ENCODE measurements at regions not wholly inside any gene's neighbourhood (a gene's known extent, or its start where the extent isn't known, plus 50 kb on each side); places are given as distances from the start of the nearest gene placed in this dataset.

GRCh38 chr7:47215640-47216039 is 366.3 kb downstream of the TNS3 start:
- TF ChIP-seq CTCF (IDR thresholded peaks at IDR 0.05; ENCODE audit: low read depth, low read length) (no peak), POLR2A (IDR thresholded peaks at IDR 0.05; ENCODE audit: extremely low read depth, insufficient read length) (no peak), MYC (IDR thresholded peaks at IDR 0.05; ENCODE audit: low read depth, low read length) (no peak)
- TF ChIP-seq, protein P1, sequence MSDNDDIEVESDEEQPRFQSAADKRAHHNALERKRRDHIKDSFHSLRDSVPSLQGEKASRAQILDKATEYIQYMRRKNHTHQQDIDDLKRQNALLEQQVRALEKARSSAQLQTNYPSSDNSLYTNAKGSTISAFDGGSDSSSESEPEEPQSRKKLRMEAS (IDR thresholded peaks at IDR 0.05; ENCODE audit: low read depth, low read length): no peak
- no peak overlapping the region for H3K4me3 ChIP-seq (ENCODE audit: low read depth, low read length)

GRCh38 chr7:47215049-47215448 is 366.9 kb downstream of the TNS3 start:
- H3K4me3 ChIP-seq (ENCODE audit: low read depth, low read length): no peak overlapping the region
- DNase-seq (ENCODE audit: low read depth): no peak
- no peak for TF ChIP-seq CTCF (IDR thresholded peaks at IDR 0.05; ENCODE audit: low read depth, low read length)
- TF ChIP-seq, protein P1 (IDR thresholded peaks at IDR 0.05; ENCODE audit: low read depth, low read length): no peak
- TF ChIP-seq MYC (IDR thresholded peaks at IDR 0.05; ENCODE audit: low read depth, low read length): no peak
- TF ChIP-seq POLR2A (IDR thresholded peaks at IDR 0.05; ENCODE audit: extremely low read depth, insufficient read length): no peak

More at GRCh38 chr7:47215640-47216039, 366.3 kb downstream of the TNS3 start:
- DNase-seq (ENCODE audit: low read depth): no peak

DNA sequence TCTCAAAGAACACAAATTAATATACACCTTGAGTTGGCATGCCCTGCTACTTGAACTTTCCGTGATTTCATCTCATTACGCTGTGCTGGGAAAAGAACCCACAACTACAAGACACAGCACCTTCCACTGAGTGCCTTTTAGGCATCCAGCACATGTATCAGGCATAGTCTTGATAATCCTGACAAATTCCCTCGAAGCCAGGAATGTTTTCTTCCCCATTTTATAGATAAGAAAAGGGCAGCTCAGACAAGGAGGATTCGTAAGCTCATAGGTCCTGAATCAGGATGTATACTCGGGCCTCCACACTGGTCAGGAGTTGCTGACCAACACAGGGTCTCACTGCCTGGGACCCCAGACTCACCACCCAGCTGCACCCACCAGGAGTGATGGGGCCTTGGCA is 368.6 kb downstream of the TNS3 start:
- H3K4me3 ChIP-seq (ENCODE audit: low read depth, low read length): no peak overlapping the region
- TF ChIP-seq MYC (IDR thresholded peaks at IDR 0.05; ENCODE audit: low read depth, low read length) (no peak), CTCF (IDR thresholded peaks at IDR 0.05; ENCODE audit: low read depth, low read length) (no peak), POLR2A (IDR thresholded peaks at IDR 0.05; ENCODE audit: extremely low read depth, insufficient read length) (no peak)
- TF ChIP-seq, protein P1 (IDR thresholded peaks at IDR 0.05; ENCODE audit: low read depth, low read length): no peak
- DNase-seq (ENCODE audit: low read depth): no peak

GRCh38 chr7:47211519-47211973 is 370.4 kb downstream of the TNS3 start:
- no peak overlapping the region for H3K4me3 ChIP-seq (ENCODE audit: low read depth, low read length)
- TF ChIP-seq MYC (IDR thresholded peaks at IDR 0.05; ENCODE audit: low read depth, low read length) (no peak), POLR2A (IDR thresholded peaks at IDR 0.05; ENCODE audit: extremely low read depth, insufficient read length) (no peak), CTCF (IDR thresholded peaks at IDR 0.05; ENCODE audit: low read depth, low read length) (no peak)
- TF ChIP-seq, protein P1 (IDR thresholded peaks at IDR 0.05; ENCODE audit: low read depth, low read length): no peak
- DNase-seq (ENCODE audit: low read depth): no peak

- TF ChIP-seq, protein P1 (IDR thresholded peaks at IDR 0.05; ENCODE audit: low read depth, low read length): no peak
- TF ChIP-seq MYC (IDR thresholded peaks at IDR 0.05; ENCODE audit: low read depth, low read length): no peak
- TF ChIP-seq CTCF (IDR thresholded peaks at IDR 0.05; ENCODE audit: low read depth, low read length): no peak
- no peak for TF ChIP-seq POLR2A (IDR thresholded peaks at IDR 0.05; ENCODE audit: extremely low read depth, insufficient read length)
- no peak overlapping the region for H3K4me3 ChIP-seq (ENCODE audit: low read depth, low read length)
- no peak for DNase-seq (ENCODE audit: low read depth)
Measured at GRCh38 chr7:47210281-47210854, 371.5 kb downstream of the TNS3 start.
